ENCODE measurements at regions not wholly inside any gene's neighbourhood (a gene's known extent, or its start where the extent isn't known, plus 50 kb on each side); places are given as distances from the start of the nearest gene placed in this dataset.

DNA sequence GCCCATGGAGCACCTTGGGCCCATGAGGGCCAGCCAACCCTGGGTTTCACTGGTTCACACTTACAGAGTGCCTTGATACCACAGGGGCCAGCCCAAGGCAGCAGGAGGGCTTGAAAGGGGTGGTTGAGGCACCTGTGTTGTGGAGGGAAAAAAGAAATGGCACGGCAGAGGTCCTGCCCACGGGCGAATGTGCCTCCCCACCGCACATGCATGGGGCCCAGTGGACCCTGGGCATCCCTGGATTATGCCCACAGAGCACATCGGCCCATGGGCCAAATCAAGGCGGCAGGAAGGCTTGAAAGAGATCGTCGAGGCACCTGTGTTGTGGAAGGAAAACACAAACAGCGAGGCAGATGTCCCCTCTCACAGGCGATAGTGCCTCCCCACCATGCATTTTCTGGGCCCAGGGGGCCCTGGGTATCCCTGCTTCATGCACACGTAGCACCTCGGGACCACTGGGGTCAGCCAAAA lies 378.1 kb downstream of the ALG10 start:
- no peaks in the 10 kb centered on the region for H3K36me3 ChIP-seq
- no peak overlapping the region for H3K27ac ChIP-seq
- no peak overlapping the region for H3K4me3 ChIP-seq (ENCODE audit: low read depth in 1 of 2, low read length in 1 of 2)
- H3K9me3 ChIP-seq = peaks cover 29% of the 10 kb centered on the region
- H3K4me1 ChIP-seq (ENCODE audit: control insufficient read depth in 1 of 2, insufficient read depth in 1 of 2, low read depth in 1 of 2, low read length in 1 of 2) = no peaks in the 10 kb centered on the region
- H3K27me3 ChIP-seq = no peaks in the 10 kb centered on the region
- TF ChIP-seq, protein P1, sequence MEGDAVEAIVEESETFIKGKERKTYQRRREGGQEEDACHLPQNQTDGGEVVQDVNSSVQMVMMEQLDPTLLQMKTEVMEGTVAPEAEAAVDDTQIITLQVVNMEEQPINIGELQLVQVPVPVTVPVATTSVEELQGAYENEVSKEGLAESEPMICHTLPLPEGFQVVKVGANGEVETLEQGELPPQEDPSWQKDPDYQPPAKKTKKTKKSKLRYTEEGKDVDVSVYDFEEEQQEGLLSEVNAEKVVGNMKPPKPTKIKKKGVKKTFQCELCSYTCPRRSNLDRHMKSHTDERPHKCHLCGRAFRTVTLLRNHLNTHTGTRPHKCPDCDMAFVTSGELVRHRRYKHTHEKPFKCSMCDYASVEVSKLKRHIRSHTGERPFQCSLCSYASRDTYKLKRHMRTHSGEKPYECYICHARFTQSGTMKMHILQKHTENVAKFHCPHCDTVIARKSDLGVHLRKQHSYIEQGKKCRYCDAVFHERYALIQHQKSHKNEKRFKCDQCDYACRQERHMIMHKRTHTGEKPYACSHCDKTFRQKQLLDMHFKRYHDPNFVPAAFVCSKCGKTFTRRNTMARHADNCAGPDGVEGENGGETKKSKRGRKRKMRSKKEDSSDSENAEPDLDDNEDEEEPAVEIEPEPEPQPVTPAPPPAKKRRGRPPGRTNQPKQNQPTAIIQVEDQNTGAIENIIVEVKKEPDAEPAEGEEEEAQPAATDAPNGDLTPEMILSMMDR (IDR thresholded peaks at IDR 0.05) = no peak

DNA sequence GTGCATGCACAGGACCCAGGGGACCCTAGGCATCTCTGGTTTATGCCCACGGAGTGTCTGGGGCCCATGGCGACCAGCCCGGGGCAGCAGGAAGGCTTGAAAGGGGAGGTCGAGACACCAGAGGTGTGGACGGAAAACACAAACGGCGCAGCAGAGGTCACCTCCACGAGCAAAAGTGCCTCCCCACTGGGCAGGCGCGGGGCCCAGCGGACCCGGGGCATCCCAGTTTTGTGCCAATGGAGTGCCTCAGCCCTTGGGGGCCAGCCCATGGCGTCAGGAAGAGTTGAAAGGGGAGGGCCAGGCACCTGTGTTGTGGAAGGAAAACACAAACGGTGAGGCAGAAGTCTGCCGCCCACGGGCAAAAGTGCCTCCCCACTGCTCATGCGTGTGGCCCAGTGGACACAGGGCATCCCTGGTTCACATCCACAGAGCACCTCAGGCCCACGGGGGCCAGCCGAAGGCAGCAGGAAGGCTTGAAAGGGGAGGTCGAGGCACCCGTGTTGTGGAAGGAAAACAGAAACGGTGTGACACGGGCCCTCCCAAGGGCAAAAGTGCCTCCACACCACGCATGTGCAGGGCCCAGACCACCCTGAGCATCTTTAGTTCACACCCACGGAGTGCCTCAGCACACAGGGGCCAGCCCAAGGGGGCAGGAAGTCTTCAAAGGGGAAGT lies 378.8 kb downstream of the ALG10 start:
- no peak overlapping the region for H3K27ac ChIP-seq
- H3K9me3 ChIP-seq = peaks cover 32% of the 10 kb centered on the region
- no peak overlapping the region for H3K4me3 ChIP-seq (ENCODE audit: low read depth in 1 of 2, low read length in 1 of 2)
- no peaks in the 10 kb centered on the region for H3K27me3 ChIP-seq
- TF ChIP-seq, protein P1 (IDR thresholded peaks at IDR 0.05) = no peak
- H3K4me1 ChIP-seq (ENCODE audit: control insufficient read depth in 1 of 2, insufficient read depth in 1 of 2, low read depth in 1 of 2, low read length in 1 of 2) = no peaks in the 10 kb centered on the region
- H3K36me3 ChIP-seq = no peaks in the 10 kb centered on the region

DNA sequence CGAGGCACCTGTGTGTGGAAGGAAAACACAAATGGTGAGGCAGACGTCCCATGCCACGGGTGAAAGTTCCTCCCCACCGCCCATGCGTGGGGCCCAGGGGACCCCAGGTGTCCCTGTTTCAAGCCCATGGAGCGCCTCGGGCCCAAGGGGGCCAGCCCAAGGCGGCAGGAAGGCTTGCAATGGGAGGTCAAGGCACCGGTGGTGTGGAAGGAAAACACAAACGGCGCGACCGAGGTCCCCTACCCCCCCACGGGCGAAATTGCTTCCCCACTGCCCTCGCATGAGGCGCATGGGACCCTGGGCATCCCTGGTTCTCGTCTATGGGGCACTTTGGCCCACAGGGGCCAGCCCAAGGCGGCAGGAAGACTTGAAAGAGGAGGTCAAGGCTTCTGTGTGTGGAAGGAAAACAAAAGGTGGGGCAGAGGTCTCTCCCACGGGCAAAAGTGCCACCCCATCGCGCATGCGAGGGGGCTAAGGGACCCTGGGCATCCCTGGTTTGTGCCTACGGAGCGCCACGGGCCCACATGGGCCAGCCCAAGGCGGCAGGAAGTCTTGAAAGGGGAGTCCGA lies 379.4 kb downstream of the ALG10 start:
- TF ChIP-seq, protein P1 (IDR thresholded peaks at IDR 0.05) = no peak
- Histone ChIP-seq H3K9me3 (peaks cover 32% of the 10 kb centered on the region), H3K27me3 (no peaks in the 10 kb centered on the region), H3K27ac (no peak overlapping the region), H3K4me3 (ENCODE audit: low read depth in 1 of 2, low read length in 1 of 2) (no peak overlapping the region), H3K4me1 (ENCODE audit: control insufficient read depth in 1 of 2, insufficient read depth in 1 of 2, low read depth in 1 of 2, low read length in 1 of 2) (no peaks in the 10 kb centered on the region), H3K36me3 (no peaks in the 10 kb centered on the region)

DNA sequence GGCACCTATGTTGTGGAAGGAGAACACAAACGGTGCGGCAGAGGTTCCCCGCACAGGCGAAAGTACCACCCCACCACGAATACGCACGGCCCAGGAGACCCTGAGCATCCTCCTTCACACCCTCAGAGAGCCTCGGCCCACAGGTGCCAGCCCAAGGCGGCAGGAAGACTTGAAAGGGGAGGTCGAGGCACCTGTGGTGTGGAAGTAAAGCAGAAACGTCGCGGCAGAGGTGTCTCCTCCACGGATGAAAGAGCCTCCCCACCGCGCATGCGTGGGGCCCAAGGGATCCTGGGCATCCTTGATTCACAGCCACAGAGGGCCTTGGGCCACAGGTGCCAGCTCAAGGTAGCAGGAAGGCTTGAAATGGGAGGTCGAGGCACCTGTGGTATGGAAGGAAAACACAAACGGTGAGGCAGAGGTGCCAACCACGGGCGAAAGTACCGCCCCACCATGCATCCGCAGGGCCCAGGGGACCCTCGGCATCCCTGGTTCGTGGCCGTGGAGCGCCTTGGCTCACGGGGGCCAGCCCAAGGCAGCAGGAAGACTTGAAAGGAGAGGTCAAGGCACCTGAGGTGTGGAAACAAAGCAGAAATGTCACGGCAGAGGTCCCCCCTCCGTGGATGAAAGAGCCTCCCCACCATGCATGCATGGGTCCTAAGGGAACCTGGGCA lies 380.1 kb downstream of the ALG10 start:
- Histone ChIP-seq H3K4me1 (ENCODE audit: control insufficient read depth in 1 of 2, insufficient read depth in 1 of 2, low read depth in 1 of 2, low read length in 1 of 2) (no peaks in the 10 kb centered on the region), H3K36me3 (no peaks in the 10 kb centered on the region), H3K4me3 (ENCODE audit: low read depth in 1 of 2, low read length in 1 of 2) (no peak overlapping the region), H3K27me3 (no peaks in the 10 kb centered on the region), H3K9me3 (peaks cover 29% of the 10 kb centered on the region), H3K27ac (no peak overlapping the region)
- TF ChIP-seq, protein P1 (IDR thresholded peaks at IDR 0.05) = no peak

DNA sequence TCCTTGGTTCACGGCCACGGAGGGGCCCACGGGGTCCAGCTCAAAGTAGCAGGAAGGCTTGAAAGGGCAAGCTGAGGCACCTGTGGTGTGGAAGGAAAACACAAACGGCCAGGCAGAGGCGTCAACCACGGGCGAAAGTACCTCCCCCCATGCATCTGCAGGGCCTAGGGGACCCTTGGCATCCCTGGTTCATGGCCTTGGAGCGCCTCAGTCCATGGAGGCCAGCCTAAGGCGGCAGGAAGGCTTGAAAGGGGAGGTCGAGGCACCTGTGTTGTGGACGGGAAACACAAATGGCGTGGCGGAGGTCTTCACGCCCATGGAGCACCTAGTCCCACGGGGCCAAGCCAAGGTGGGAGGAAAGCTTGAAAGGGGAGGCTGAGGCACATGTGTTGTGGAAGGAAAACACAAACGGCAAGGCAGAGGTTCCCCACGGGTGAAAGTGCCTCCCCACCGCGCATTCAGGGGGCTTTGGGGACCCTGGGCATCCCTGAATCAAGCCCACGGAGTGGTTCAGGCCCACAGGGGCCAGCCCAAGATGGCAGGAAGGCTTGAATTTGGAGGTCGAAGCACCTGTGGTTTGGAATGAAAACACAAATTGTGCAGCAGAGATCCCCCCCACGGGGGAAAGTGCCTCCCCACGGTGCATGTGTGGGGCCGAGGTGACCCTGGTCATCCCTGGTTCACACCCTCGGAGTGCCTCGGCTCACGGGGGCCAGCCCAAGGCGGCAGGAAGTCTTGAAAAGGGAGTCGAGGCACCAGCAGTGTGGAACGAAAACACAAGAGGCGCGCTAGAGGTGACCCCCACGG lies 380.8 kb downstream of the ALG10 start:
- Histone ChIP-seq H3K27me3 (no peaks in the 10 kb centered on the region), H3K9me3 (peaks cover 29% of the 10 kb centered on the region), H3K4me3 (ENCODE audit: low read depth in 1 of 2, low read length in 1 of 2) (no peak overlapping the region), H3K36me3 (no peaks in the 10 kb centered on the region), H3K4me1 (ENCODE audit: control insufficient read depth in 1 of 2, insufficient read depth in 1 of 2, low read depth in 1 of 2, low read length in 1 of 2) (no peaks in the 10 kb centered on the region), H3K27ac (no peak overlapping the region)
- TF ChIP-seq, protein P1 (IDR thresholded peaks at IDR 0.05) = no peak
